Nephron (organoid): ENCODE measurements at regions not wholly inside any gene's neighbourhood (a gene's known extent, or its start where the extent isn't known, plus 50 kb on each side); places are given as distances from the start of the nearest gene placed in this dataset.

Experiments
- H3K27ac Mint-ChIP-seq, 3 experiments: 2 replicates each; pipeline ENCODE4 v1.8.0; 2020; ENCODE audit warnings: mixed read lengths in 3 of 3, mild to moderate bottlenecking in 2 of 3, moderate library complexity in 1 of 3
- H3K27me3 Mint-ChIP-seq: 2 replicates; pipeline ENCODE4 v1.8.0; 2021; ENCODE audit warnings: low read depth, mild to moderate bottlenecking, moderate library complexity, mixed read lengths
- H3K36me3 Mint-ChIP-seq: 2 replicates; pipeline ENCODE4 v1.8.0; 2020; ENCODE audit warnings: low read depth, mixed read lengths
- H3K4me1 Mint-ChIP-seq: 2 replicates; pipeline ENCODE4 v1.8.0; 2020; ENCODE audit warnings: mixed read lengths
- H3K4me3 Mint-ChIP-seq, 3 experiments: 2 replicates each; pipeline ENCODE4 v1.8.0; 2020; ENCODE audit warnings: mild to moderate bottlenecking in 3 of 3, mixed read lengths in 3 of 3, moderate library complexity in 2 of 3
- H3K9me3 Mint-ChIP-seq: 2 replicates; pipeline ENCODE4 v1.8.0; 2020; ENCODE audit warnings: mixed read lengths
- TF ChIP-seq, protein P1 (sequence below), 3 experiments: fragments of 200-600 bp; sonication (generic); IDR thresholded peaks; one replicate each; pipeline ENCODE4 v1.5.0; 2021; ENCODE audit warnings: antibody characterized with exemption in 3 of 3; ENCODE audit not compliant: unreplicated experiment in 3 of 3

DNA sequence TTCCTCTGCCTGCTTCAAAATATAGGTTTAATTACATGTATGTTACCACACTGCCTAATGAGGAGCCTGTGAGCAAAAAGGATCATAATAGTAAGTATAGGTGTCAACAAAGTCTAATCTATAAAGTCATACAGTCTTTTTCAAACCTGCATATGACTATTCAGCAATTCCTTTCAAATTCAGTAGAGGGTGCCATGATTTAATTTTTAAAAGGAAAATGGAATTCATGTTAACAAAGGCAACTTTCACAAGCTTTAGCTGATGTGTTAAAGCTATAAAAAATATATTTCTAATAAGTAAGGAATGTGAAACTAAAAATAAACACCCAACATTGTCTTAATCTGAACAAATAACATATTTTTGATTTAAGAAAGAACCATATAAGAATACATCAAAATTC lies 52.1 kb downstream of the MPP7 start:
- no peaks in the 10 kb centered on the region for H3K36me3 Mint-ChIP-seq
- TF ChIP-seq, protein P1, sequence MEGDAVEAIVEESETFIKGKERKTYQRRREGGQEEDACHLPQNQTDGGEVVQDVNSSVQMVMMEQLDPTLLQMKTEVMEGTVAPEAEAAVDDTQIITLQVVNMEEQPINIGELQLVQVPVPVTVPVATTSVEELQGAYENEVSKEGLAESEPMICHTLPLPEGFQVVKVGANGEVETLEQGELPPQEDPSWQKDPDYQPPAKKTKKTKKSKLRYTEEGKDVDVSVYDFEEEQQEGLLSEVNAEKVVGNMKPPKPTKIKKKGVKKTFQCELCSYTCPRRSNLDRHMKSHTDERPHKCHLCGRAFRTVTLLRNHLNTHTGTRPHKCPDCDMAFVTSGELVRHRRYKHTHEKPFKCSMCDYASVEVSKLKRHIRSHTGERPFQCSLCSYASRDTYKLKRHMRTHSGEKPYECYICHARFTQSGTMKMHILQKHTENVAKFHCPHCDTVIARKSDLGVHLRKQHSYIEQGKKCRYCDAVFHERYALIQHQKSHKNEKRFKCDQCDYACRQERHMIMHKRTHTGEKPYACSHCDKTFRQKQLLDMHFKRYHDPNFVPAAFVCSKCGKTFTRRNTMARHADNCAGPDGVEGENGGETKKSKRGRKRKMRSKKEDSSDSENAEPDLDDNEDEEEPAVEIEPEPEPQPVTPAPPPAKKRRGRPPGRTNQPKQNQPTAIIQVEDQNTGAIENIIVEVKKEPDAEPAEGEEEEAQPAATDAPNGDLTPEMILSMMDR (IDR thresholded peaks at IDR 0.05; ENCODE audit: unreplicated experiment in 3 of 3) = peak; percentile 53 to 71 (median 55)
- peaks cover 6% of the 10 kb centered on the region for H3K4me1 Mint-ChIP-seq
- H3K9me3 Mint-ChIP-seq = peaks cover under 1% of the 10 kb centered on the region
- H3K4me3 Mint-ChIP-seq = no peak overlapping the region
- H3K27me3 Mint-ChIP-seq = no peaks in the 10 kb centered on the region
- no peak overlapping the region for H3K27ac Mint-ChIP-seq

GRCh38 chr10:28250358-28250757 lies 52.5 kb downstream of the MPP7 start:
- H3K4me1 Mint-ChIP-seq = peaks cover 6% of the 10 kb centered on the region
- no peak overlapping the region for H3K27ac Mint-ChIP-seq
- H3K36me3 Mint-ChIP-seq = no peaks in the 10 kb centered on the region
- no peak overlapping the region for H3K4me3 Mint-ChIP-seq
- TF ChIP-seq, protein P1 (IDR thresholded peaks at IDR 0.05; ENCODE audit: unreplicated experiment in 3 of 3) = no peak
- peaks cover 3% of the 10 kb centered on the region for H3K9me3 Mint-ChIP-seq
- H3K27me3 Mint-ChIP-seq = peaks cover 3% of the 10 kb centered on the region

- TF ChIP-seq, protein P1 (IDR thresholded peaks at IDR 0.05; ENCODE audit: unreplicated experiment in 3 of 3) = no peak
- Mint-ChIP-seq H3K4me3 (no peak overlapping the region), H3K4me1 (peaks cover 3% of the 10 kb centered on the region), H3K27me3 (peaks cover 8% of the 10 kb centered on the region), H3K27ac (no peak overlapping the region), H3K36me3 (no peaks in the 10 kb centered on the region), H3K9me3 (peaks cover 3% of the 10 kb centered on the region)
These were observed 53.4 kb downstream of the MPP7 start for GRCh38 chr10:28249512-28249911.

GRCh38 chr10:28248092-28248491 lies 54.8 kb downstream of the MPP7 start:
- Mint-ChIP-seq H3K27ac (no peak overlapping the region), H3K4me3 (no peak overlapping the region), H3K36me3 (no peaks in the 10 kb centered on the region), H3K27me3 (peaks cover 8% of the 10 kb centered on the region), H3K4me1 (no peaks in the 10 kb centered on the region), H3K9me3 (peaks cover 3% of the 10 kb centered on the region)
- TF ChIP-seq, protein P1 (IDR thresholded peaks at IDR 0.05; ENCODE audit: unreplicated experiment in 3 of 3) = no peak

DNA sequence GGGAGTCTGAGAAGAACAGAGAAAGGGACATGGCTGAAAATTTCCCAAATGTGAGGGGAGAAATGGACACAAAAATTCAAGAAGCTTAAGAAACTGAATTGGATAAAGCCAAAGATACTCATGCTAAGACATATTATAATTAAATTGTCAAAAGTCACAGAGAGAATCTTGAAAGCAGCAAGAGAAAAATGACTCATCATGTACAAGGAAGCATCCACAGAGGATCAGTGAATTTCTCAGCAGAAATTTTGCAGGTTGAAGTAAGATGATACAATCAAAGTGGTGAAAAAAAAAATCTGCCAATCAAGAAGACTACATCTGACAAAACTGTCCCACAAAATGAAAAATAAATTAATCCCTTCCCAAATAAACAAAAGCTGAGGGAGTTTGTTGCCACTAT lies 56.8 kb downstream of the MPP7 start:
- no peaks in the 10 kb centered on the region for H3K36me3 Mint-ChIP-seq
- no peaks in the 10 kb centered on the region for H3K4me1 Mint-ChIP-seq
- H3K27me3 Mint-ChIP-seq = peaks cover 8% of the 10 kb centered on the region
- TF ChIP-seq, protein P1 (IDR thresholded peaks at IDR 0.05; ENCODE audit: unreplicated experiment in 3 of 3) = no peak
- no peak overlapping the region for H3K27ac Mint-ChIP-seq
- peaks cover 3% of the 10 kb centered on the region for H3K9me3 Mint-ChIP-seq
- H3K4me3 Mint-ChIP-seq = no peak overlapping the region

DNA sequence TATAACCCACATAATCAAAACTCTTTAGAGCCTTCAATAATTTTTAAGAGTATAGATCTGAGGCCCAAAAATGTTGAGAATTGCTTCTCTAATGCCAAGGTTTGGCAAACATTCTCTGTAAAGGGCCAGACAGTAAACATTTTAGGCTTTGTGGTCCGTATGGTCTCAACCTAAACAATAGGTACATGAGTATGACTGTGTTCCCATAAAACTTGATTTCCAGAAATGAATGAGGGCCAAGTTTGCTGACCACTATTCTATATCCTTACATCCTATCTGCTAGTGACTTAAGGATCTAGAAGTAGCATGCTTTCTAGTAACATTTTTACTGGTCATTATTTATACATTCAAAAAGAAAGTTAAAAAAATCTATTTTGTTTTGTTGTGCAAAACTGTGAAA lies 58.9 kb downstream of the MPP7 start:
- Mint-ChIP-seq H3K9me3 (peaks cover 3% of the 10 kb centered on the region), H3K27ac (no peak overlapping the region), H3K4me1 (no peaks in the 10 kb centered on the region), H3K27me3 (peaks cover 8% of the 10 kb centered on the region), H3K4me3 (no peak overlapping the region), H3K36me3 (no peaks in the 10 kb centered on the region)
- TF ChIP-seq, protein P1 (IDR thresholded peaks at IDR 0.05; ENCODE audit: unreplicated experiment in 3 of 3) = no peak
